ENCODE measurements at regions not wholly inside any gene's neighbourhood (a gene's known extent, or its start where the extent isn't known, plus 50 kb on each side); places are given as distances from the start of the nearest gene placed in this dataset.
"Not testable (repeated sequence)": the region's sequence is repeated elsewhere in the genome, so short reads cannot be mapped to it uniquely, and the experiment has no call there.

GRCh38 chr10:57689596-57690297 is 577.9 kb downstream of the IPMK start:
- DNase-seq (ENCODE audit: low read depth in 2 of 2) = no peak

- DNase-seq (ENCODE audit: low read depth in 2 of 2) = no peak
Measured at GRCh38 chr10:57679916-57680315, 587.8 kb downstream of the IPMK start.

GRCh38 chr10:57675125-57675524 is 592.6 kb downstream of the IPMK start:
- no peak for DNase-seq (ENCODE audit: low read depth in 2 of 2)

GRCh38 chr10:57673446-57673960 is 594.2 kb downstream of the IPMK start:
- DNase-seq (ENCODE audit: low read depth in 2 of 2) = no peak

GRCh38 chr10:57664815-57665214 is 602.9 kb downstream of the IPMK start:
- DNase-seq (ENCODE audit: low read depth in 2 of 2) = no peak

- no peak for DNase-seq (ENCODE audit: low read depth in 2 of 2)
Measured at GRCh38 chr10:57663401-57663800, 604.3 kb downstream of the IPMK start.

GRCh38 chr10:57661206-57661605 is 606.5 kb downstream of the IPMK start:
- no peak for DNase-seq (ENCODE audit: low read depth in 2 of 2)

- peak; percentile 5 to 6 for DNase-seq (ENCODE audit: low read depth in 2 of 2)
Measured at GRCh38 chr10:57657164-57657765, 610.4 kb downstream of the IPMK start.

- DNase-seq (ENCODE audit: low read depth in 2 of 2) = no peak
Measured at GRCh38 chr10:57654856-57655255, 612.8 kb downstream of the IPMK start.

- not testable (repeated sequence) for DNase-seq (ENCODE audit: low read depth in 2 of 2)
Measured at GRCh38 chr10:57645108-57645507, 622.6 kb downstream of the IPMK start.

- no peak for DNase-seq (ENCODE audit: low read depth in 2 of 2)
Measured at GRCh38 chr10:57638411-57638810, 629.3 kb downstream of the IPMK start.

- DNase-seq (ENCODE audit: low read depth in 2 of 2) = no peak
Measured at GRCh38 chr10:57628592-57629284, 639.0 kb downstream of the IPMK start.

GRCh38 chr10:57627642-57628178 is 640.0 kb downstream of the IPMK start:
- no peak for DNase-seq (ENCODE audit: low read depth in 2 of 2)

- DNase-seq (ENCODE audit: low read depth in 2 of 2) = no peak
Measured at GRCh38 chr10:57624856-57625592, 642.7 kb downstream of the IPMK start.

GRCh38 chr10:57624066-57624465 is 643.6 kb downstream of the IPMK start:
- DNase-seq (ENCODE audit: low read depth in 2 of 2) = no peak

GRCh38 chr10:57621466-57621865 is 646.2 kb downstream of the IPMK start:
- DNase-seq (ENCODE audit: low read depth in 2 of 2) = no peak

- DNase-seq (ENCODE audit: low read depth in 2 of 2) = no peak
Measured at GRCh38 chr10:57605948-57606485, 661.7 kb downstream of the IPMK start.

- no peak for DNase-seq (ENCODE audit: low read depth in 2 of 2)
Measured at GRCh38 chr10:57599440-57599839, 668.3 kb downstream of the IPMK start.

GRCh38 chr10:57593983-57594573 is 673.6 kb downstream of the IPMK start:
- DNase-seq (ENCODE audit: low read depth in 2 of 2) = no peak

- DNase-seq (ENCODE audit: low read depth in 2 of 2) = no peak
Measured at GRCh38 chr10:57579926-57580325, 687.8 kb downstream of the IPMK start.

- no peak for DNase-seq (ENCODE audit: low read depth in 2 of 2)
Measured at GRCh38 chr10:57562211-57562610, 705.5 kb downstream of the IPMK start.
